ENCODE measurements at regions not wholly inside any gene's neighbourhood (a gene's known extent, or its start where the extent isn't known, plus 50 kb on each side); places are given as distances from the start of the nearest gene placed in this dataset.
A peak's percentile ranks its signal among the peaks of the same experiment; 100 is the strongest.

GRCh38 chr19:16022681-16023080 lies 53.6 kb upstream of the TPM4 start:
- no peak overlapping the region for H3K4me3 ChIP-seq (replicated peaks; ENCODE audit: low read depth, low read length)
- no peak for DNase-seq (ENCODE audit: extremely low read depth, low read depth)
- no peak for TF ChIP-seq CTCF (IDR thresholded peaks at IDR 0.05; ENCODE audit: low read depth, low read length, missing control alignments)

GRCh38 chr19:16023146-16023915 lies 53.0 kb upstream of the TPM4 start:
- DNase-seq (ENCODE audit: extremely low read depth, low read depth): no peak
- TF ChIP-seq CTCF (IDR thresholded peaks at IDR 0.05; ENCODE audit: low read depth, low read length, missing control alignments): no peak
- no peak overlapping the region for H3K4me3 ChIP-seq (replicated peaks; ENCODE audit: low read depth, low read length)

- no peak overlapping the region for H3K4me3 ChIP-seq (replicated peaks; ENCODE audit: low read depth, low read length)
- TF ChIP-seq CTCF (IDR thresholded peaks at IDR 0.05; ENCODE audit: low read depth, low read length, missing control alignments): no peak
- DNase-seq (ENCODE audit: extremely low read depth, low read depth): no peak
Measured at GRCh38 chr19:16024266-16025107, 51.8 kb upstream of the TPM4 start.

- no peak overlapping the region for H3K4me3 ChIP-seq (replicated peaks; ENCODE audit: low read depth, low read length)
- TF ChIP-seq CTCF (IDR thresholded peaks at IDR 0.05; ENCODE audit: low read depth, low read length, missing control alignments): peak; percentile 54
- peak; percentile 31 for DNase-seq (ENCODE audit: extremely low read depth, low read depth)
Measured at GRCh38 chr19:16025108-16026101, 50.9 kb upstream of the TPM4 start.

GRCh38 chr19:16026131-16026530 lies 50.2 kb upstream of the TPM4 start:
- DNase-seq (ENCODE audit: extremely low read depth, low read depth): no peak
- no peak for TF ChIP-seq CTCF (IDR thresholded peaks at IDR 0.05; ENCODE audit: low read depth, low read length, missing control alignments)
- no peak overlapping the region for H3K4me3 ChIP-seq (replicated peaks; ENCODE audit: low read depth, low read length)

All from HFF-Myc (cell line).